ENCODE measurements at regions not wholly inside any gene's neighbourhood (a gene's known extent, or its start where the extent isn't known, plus 50 kb on each side); places are given as distances from the start of the nearest gene placed in this dataset.

DNA sequence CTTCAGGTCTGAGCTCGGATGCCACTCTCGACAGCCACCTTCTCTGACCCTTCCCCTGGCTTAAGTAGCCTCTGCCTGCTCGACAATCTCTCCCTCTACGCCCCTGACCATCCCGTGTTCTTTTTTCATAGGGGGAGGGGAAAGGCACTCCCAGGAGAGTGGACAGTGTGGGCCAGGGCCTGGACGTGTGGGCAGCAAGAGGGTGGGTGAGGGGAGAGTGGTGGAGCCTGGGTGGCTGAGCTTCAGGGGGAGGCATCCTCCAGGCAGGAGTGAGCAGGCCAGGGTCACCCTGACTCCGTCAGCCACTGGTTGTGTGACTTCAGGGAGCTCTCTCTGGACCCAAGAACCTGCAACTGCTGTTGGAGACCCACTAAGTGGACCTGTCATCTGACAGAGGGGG is 92.7 kb downstream of the CEBPB start:
- no peak for DNase-seq (ENCODE audit: low read depth in 2 of 2)
- H3K4me3 ChIP-seq (replicated peaks in 1 of 2; ENCODE audit: low read depth in 2 of 2, low read length in 2 of 2), result no peak overlapping the region

DNA sequence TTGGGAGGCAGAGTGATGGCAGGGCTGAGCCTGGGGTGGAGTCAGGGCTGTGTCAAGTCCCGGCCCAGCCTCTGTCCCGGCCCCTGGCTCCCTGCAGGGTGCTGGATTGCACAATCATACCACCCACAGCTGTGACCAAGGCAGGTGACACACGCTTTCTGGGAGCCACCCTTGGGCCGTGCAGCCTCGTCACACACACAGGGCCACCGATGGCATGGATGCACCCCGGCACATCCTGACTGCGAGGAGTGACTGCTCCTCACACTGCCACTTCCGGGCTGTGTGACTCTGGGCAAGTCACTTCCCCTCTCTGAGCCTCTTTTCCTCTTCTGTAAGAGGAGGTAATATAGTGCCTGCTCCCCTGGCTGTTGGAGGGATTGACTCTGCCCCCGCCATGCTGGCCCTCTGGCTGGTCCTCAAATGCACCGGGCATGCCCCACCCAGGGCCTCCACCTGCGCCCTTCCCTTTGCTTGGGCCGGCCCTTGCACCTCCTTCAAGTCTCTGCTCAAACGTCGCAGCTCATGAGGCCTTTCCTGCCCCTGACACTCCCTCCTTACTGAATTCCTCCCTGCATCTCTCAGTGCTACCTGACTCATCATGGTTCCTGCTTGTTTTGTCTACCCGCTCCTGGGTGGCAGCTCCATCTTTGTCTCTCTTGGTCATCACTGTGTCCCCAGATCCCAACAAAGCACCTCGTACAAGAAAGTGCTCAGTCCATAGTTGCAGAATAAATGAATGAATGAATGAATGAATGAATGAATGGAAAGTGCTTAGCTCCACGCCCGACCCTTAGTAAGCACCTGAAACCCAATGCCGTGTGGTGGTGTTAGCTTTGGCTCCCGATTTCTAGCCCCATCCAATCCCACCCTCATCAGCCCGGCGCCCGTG is 93.5 kb downstream of the CEBPB start:
- TF ChIP-seq, protein P1, sequence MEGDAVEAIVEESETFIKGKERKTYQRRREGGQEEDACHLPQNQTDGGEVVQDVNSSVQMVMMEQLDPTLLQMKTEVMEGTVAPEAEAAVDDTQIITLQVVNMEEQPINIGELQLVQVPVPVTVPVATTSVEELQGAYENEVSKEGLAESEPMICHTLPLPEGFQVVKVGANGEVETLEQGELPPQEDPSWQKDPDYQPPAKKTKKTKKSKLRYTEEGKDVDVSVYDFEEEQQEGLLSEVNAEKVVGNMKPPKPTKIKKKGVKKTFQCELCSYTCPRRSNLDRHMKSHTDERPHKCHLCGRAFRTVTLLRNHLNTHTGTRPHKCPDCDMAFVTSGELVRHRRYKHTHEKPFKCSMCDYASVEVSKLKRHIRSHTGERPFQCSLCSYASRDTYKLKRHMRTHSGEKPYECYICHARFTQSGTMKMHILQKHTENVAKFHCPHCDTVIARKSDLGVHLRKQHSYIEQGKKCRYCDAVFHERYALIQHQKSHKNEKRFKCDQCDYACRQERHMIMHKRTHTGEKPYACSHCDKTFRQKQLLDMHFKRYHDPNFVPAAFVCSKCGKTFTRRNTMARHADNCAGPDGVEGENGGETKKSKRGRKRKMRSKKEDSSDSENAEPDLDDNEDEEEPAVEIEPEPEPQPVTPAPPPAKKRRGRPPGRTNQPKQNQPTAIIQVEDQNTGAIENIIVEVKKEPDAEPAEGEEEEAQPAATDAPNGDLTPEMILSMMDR (IDR thresholded peaks at IDR 0.05; ENCODE audit: low read depth, low read length), result no peak
- peak; percentile 32 to 72 for DNase-seq (ENCODE audit: low read depth in 2 of 2)
- no peak overlapping the region for H3K4me3 ChIP-seq (replicated peaks in 1 of 2; ENCODE audit: low read depth in 2 of 2, low read length in 2 of 2)

More for the DNA sequence above, 92.7 kb downstream of the CEBPB start:
- TF ChIP-seq, protein P1 (IDR thresholded peaks at IDR 0.05; ENCODE audit: low read depth, low read length), result no peak

DNA sequence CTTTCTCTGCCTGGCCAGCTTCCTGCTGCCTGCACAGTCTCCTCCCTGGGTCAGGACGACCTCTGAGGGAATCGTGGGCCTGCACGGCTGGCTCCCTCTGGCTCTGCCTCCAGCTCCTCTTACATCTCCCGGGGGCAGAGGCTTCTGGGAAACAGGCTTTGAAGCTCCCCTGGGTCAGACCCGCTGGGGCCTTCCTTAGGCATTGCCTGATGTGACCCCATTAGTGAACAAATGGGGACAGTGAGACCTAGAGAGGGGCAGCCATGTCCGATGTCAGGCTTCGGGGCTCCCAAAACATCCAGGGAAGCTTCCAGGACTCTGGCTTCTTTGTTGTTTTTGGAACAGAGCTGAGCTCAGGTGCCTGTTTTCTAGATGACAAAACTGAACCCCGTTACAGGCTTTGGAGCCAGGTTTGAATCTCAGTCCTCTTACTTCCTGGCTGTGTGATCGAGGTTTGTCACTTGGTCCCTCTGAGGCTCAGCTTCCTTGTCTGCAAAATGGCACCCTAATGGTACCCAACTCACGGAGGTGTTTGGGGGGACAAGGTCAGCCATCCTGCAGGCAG is 94.3 kb downstream of the CEBPB start:
- no peak overlapping the region for H3K4me3 ChIP-seq (replicated peaks in 1 of 2; ENCODE audit: low read depth in 2 of 2, low read length in 2 of 2)
- TF ChIP-seq, protein P1 (IDR thresholded peaks at IDR 0.05; ENCODE audit: low read depth, low read length), result no peak
- DNase-seq (ENCODE audit: low read depth in 2 of 2), result peak; percentile 25 to 35

DNA sequence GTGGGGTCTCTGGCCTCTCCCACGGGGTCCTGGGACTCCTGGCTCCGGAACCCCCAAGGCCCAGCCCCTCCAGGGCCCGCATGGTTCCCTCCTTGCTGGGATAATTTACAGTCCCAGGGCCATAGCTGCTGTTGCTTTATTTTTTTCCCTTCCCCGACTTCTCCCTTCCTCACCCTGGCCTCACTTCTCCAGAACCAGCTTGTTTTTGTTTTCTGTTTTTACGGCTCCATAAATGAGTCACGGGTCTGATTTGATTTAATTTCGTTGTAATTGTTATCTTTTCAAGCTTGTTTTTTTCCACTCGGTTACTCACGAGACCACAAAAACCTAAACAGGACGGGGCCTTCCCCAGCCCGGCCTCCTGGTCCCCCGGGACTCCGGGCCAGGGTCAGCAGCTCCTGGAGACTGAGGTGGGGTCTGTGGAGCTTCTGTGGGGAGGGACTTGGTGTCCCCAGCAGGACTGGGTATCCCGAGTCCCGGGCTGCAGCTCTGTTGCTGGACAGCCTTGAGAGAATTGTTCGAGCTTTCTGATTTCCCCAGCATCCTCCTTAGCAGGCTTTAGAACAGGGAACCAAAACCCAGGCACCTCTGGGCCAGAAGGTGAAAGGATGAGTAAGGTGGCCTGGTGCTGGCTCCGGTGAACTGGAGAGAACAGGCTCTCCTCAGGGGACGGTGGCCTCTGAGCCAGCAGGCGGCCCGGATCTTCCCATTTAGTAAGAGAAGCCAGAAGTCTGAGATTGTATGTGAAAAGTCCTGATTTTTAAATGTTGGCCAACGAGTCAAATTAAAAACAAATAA is 94.9 kb downstream of the CEBPB start:
- TF ChIP-seq, protein P1 (IDR thresholded peaks at IDR 0.05; ENCODE audit: low read depth, low read length), result no peak
- DNase-seq (ENCODE audit: low read depth in 2 of 2), result peak; percentile 81 to 84
- no peak overlapping the region for H3K4me3 ChIP-seq (replicated peaks in 1 of 2; ENCODE audit: low read depth in 2 of 2, low read length in 2 of 2)

DNA sequence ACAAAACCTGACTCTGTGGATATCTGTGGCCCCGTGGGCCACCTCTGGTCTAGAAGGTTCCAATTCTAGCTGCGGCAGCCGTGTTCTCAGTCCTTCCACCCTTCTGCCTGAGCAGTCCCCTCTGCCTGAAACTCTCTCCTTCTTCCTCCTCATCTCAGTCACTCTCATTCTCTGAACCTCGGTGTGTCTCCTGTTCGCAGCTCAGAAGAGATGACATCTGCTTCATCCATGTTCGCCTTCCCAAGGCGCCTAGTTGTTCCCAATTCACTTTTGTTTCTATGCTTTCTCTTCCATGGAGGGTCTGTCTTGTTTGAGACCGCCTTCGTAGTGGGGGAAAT is 95.5 kb downstream of the CEBPB start:
- no peak for DNase-seq (ENCODE audit: low read depth in 2 of 2)
- TF ChIP-seq, protein P1 (IDR thresholded peaks at IDR 0.05; ENCODE audit: low read depth, low read length), result no peak
- H3K4me3 ChIP-seq (replicated peaks in 1 of 2; ENCODE audit: low read depth in 2 of 2, low read length in 2 of 2), result no peak overlapping the region

DNA sequence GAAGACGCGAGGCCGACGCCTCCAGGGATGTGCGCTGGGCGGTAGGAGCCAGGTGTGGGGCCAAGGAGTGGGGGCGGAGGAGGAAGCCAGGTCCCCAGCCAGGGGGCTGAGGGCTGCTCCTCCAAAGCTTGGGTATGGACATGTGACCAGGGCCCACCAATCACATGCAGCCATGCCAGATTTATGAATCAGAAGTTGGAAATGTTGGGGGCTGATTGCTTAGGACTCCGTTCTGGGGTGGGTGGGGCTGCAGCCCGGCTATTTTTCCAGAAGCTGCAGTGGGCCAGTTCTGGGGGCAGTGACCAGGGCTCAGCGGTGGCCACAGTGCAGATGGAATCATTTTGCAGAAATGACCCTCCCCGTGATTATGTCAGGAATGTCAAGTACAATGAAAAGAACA is 96.0 kb downstream of the CEBPB start:
- no peak overlapping the region for H3K4me3 ChIP-seq (replicated peaks in 1 of 2; ENCODE audit: low read depth in 2 of 2, low read length in 2 of 2)
- DNase-seq (ENCODE audit: low read depth in 2 of 2), result peak; percentile 93
- TF ChIP-seq, protein P1 (IDR thresholded peaks at IDR 0.05; ENCODE audit: low read depth, low read length), result no peak

Measured in cardiac fibroblast (primary cell).